HepG2 (cell line): ENCODE measurements at regions not wholly inside any gene's neighbourhood (a gene's known extent, or its start where the extent isn't known, plus 50 kb on each side); places are given as distances from the start of the nearest gene placed in this dataset.

Experiments
- ATAC-seq: fragments of 200-7000 bp; cut with Tn5 transposase; 3 replicates; pipeline ENCODE4 v1.9.1; 2020; ENCODE audit warnings: mild to moderate bottlenecking, moderate library complexity
- BruUV-seq: library from RNA; stranded (reverse); fragments of 400-500 nt; replicated peaks from 2 replicates; lab custom pipeline; 2021; lab: Mats Ljungman, UMichigan
- CTCF ChIA-PET: fragments of 300-600 bp; formaldehyde crosslinking; extraction: SDS; loops from one replicate; lab custom pipeline; 2021; ENCODE audit warnings: low total read pairs, inconsistent platforms, low intra/inter-chr PET ratio; lab: Yijun Ruan, JAX
- POLR2A ChIA-PET: fragments of 350-600 bp; sonication (Branson Sonifier 250); formaldehyde crosslinking; loops from one replicate; lab custom pipeline; 2020; ENCODE audit warnings: antibody characterized with exemption, inconsistent platforms; lab: Yijun Ruan, JAX
- DNase-seq: peaks from one replicate; pipeline ENCODE4 v3.0.0-alpha.2; 2015; ENCODE audit warnings: low spot score
- FAIRE-seq: peaks from 3 replicates; lab custom pipeline; 2011; peaks lifted over from hg19 to GRCh38; lab: Jason Lieb, UNC
- H2AFZ ChIP-seq: one replicate; pipeline ENCODE4 v1.6.1; 2011; ENCODE audit warnings: low read length, inconsistent platforms
- H3K27ac ChIP-seq: fragments of 300-600 bp; 3 replicates; pipeline ENCODE4 v1.8.0; 2011; ENCODE audit warnings: mixed run types, mild to moderate bottlenecking, mixed read lengths, low read length, inconsistent platforms; ENCODE audit not compliant: insufficient read depth; ENCODE audit errors: extremely low read length
- H3K27me3 ChIP-seq, 2 experiments: fragments of 200-600 bp in 1 of 2; 2 replicates in 1 of 2; 3 replicates in 1 of 2; pipeline versions ENCODE4 v1.6.0 to v1.8.0; 2011; ENCODE audit warnings: low read length in 2 of 2, mild to moderate bottlenecking in 2 of 2, moderate library complexity in 2 of 2, inconsistent platforms in 1 of 2; ENCODE audit not compliant: insufficient read depth in 2 of 2, control insufficient read depth in 1 of 2
- H3K36me3 ChIP-seq, 2 experiments: fragments of 200-600 bp in 1 of 2; replicated peaks in 1 of 2; 2 replicates in 1 of 2; 3 replicates in 1 of 2; pipeline versions ENCODE4 v1.5.1 to v1.8.0; 2011; ENCODE audit warnings: low read length in 2 of 2, inconsistent platforms in 1 of 2; ENCODE audit not compliant: insufficient read depth in 2 of 2, control insufficient read depth in 1 of 2
- H3K4me1 ChIP-seq: 2 replicates; pipeline ENCODE4 v1.5.1; 2012; ENCODE audit warnings: low read length, inconsistent platforms; ENCODE audit not compliant: insufficient read depth
- H3K4me2 ChIP-seq: 2 replicates; pipeline ENCODE4 v1.6.0; 2011; ENCODE audit warnings: low read depth, low read length, inconsistent platforms
- H3K4me3 ChIP-seq, 3 experiments: fragments of 200-600 bp in 1 of 3; sonication (generic), shearing (Covaris generic) in 1 of 3; replicated peaks in 1 of 3; 2 replicates each; pipeline ENCODE4 v1.5.1; 2011 to 2016; ENCODE audit warnings: low read length in 3 of 3, inconsistent platforms in 2 of 3, low read depth in 2 of 3, mild to moderate bottlenecking in 2 of 3, control low read depth in 1 of 3, mixed read lengths in 1 of 3; ENCODE audit not compliant: insufficient read depth in 1 of 3
- H3K79me2 ChIP-seq: one replicate; pipeline ENCODE4 v1.6.1; 2011; ENCODE audit warnings: low read length, inconsistent platforms; ENCODE audit not compliant: insufficient read depth
- H3K9ac ChIP-seq: 2 replicates; pipeline ENCODE4 v1.6.0; 2011; ENCODE audit warnings: mild to moderate bottlenecking, low read depth, low read length, inconsistent platforms; ENCODE audit not compliant: insufficient read depth
- H3K9me3 ChIP-seq: 2 replicates; pipeline ENCODE4 v1.5.1; 2012; ENCODE audit warnings: mild to moderate bottlenecking, low read length
- H4K20me1 ChIP-seq: 2 replicates; pipeline ENCODE4 v1.6.0; 2011; ENCODE audit warnings: inconsistent platforms, mild to moderate bottlenecking, low read length, moderate library complexity; ENCODE audit not compliant: insufficient read depth
- ATM ChIP-seq: fragments of 450-650 bp; IDR thresholded peaks from 2 replicates; pipeline ENCODE4 v1.7.1; 2017; ENCODE audit warnings: mild to moderate bottlenecking, borderline replicate concordance
- DNMT3B ChIP-seq: conservative IDR thresholded peaks from 2 replicates; pipeline ENCODE4 v1.6.1; 2016; ENCODE audit warnings: missing biosample characterization, control low read depth
- DR1 ChIP-seq: sonication (generic); formaldehyde crosslinking; IDR thresholded peaks from 2 replicates; pipeline ENCODE4 v1.8.0; 2021; ENCODE audit warnings: mild to moderate bottlenecking, missing genetic modification reagents, inconsistent platforms
- HHEX ChIP-seq: IDR thresholded peaks from 2 replicates; pipeline ENCODE4 v1.6.1; 2016; ENCODE audit warnings: control low read depth
- KAT8 ChIP-seq: IDR thresholded peaks from 2 replicates; pipeline ENCODE4 v1.6.1; 2016; ENCODE audit warnings: missing genetic modification reagents, missing compliant biosample characterization
- MAFF ChIP-seq: IDR thresholded peaks from 2 replicates; pipeline ENCODE4 v1.6.1; 2011; ENCODE audit warnings: low read depth, low read length, improper control_type of control experiment
- NR2F6 ChIP-seq, 2 experiments: IDR thresholded peaks; 2 replicates each; pipeline ENCODE4 v1.6.1; 2016; ENCODE audit warnings: antibody characterized with exemption in 1 of 2, mild to moderate bottlenecking in 1 of 2
- SIX1 ChIP-seq: sonication (generic); formaldehyde crosslinking; IDR thresholded peaks from 2 replicates; pipeline ENCODE4 v1.4.0; 2020; ENCODE audit warnings: missing genetic modification reagents, borderline replicate concordance
- ZBTB38 ChIP-seq: sonication (generic); formaldehyde crosslinking; IDR thresholded peaks from 2 replicates; pipeline ENCODE4 v1.5.1; 2020; ENCODE audit warnings: mild to moderate bottlenecking, missing genetic modification reagents
- ZFP41 ChIP-seq: sonication (generic); formaldehyde crosslinking; IDR thresholded peaks from 2 replicates; pipeline ENCODE4 v1.4.0; 2020; ENCODE audit warnings: mild to moderate bottlenecking, missing genetic modification reagents, borderline replicate concordance
- ZNF296 ChIP-seq: sonication (generic); formaldehyde crosslinking; conservative IDR thresholded peaks from 2 replicates; pipeline ENCODE4 v1.5.0; 2020; ENCODE audit warnings: mild to moderate bottlenecking, missing genetic modification reagents
- ZNF572 ChIP-seq: sonication (generic); formaldehyde crosslinking; IDR thresholded peaks from 2 replicates; pipeline ENCODE4 v1.5.1; 2020; ENCODE audit warnings: mild to moderate bottlenecking, missing genetic modification reagents
- ZNF580 ChIP-seq: IDR thresholded peaks from 2 replicates; pipeline ENCODE4 v1.6.1; 2016; ENCODE audit warnings: low read depth, borderline replicate concordance
- WGBS: methylation state at CpG from one replicate; pipeline ENCODE4 v1.1.6; 2017; ENCODE audit warnings: low lambda C conversion rate; 5-methylcytosine and 5-hydroxymethylcytosine counted together
- in situ Hi-C: cut with HindIII; loops from 2 replicates; pipeline ENCODE4 v1.10.0; 2017; ENCODE audit warnings: low pct_unique_long_range_greater_than_20kb; ENCODE audit not compliant: extremely low pct_ligation_motif_present
- intact Hi-C: fragments of 100-400 bp; cut with micrococcal nuclease; formaldehyde crosslinking; loops from one replicate; pipeline ENCODE4 v1.10.0; 2022; ENCODE audit not compliant: unreplicated experiment
- TF ChIP-seq, protein P1 (sequence below): sonication (generic); formaldehyde crosslinking; IDR thresholded peaks from 2 replicates; pipeline ENCODE4 v1.8.1; 2022; ENCODE audit warnings: low read depth, mild to moderate bottlenecking, missing genetic modification reagents
- TF ChIP-seq, protein P2 (sequence below): sonication (generic); formaldehyde crosslinking; IDR thresholded peaks from 2 replicates; pipeline ENCODE4 v1.8.0; 2022; ENCODE audit warnings: missing genetic modification reagents, mild to moderate bottlenecking, inconsistent platforms, borderline replicate concordance
- TF ChIP-seq, protein P3 (sequence below): sonication (generic); formaldehyde crosslinking; IDR thresholded peaks from 2 replicates; pipeline ENCODE4 v1.8.0; 2022; ENCODE audit warnings: mild to moderate bottlenecking, missing genetic modification reagents; ENCODE audit not compliant: insufficient replicate concordance
- TF ChIP-seq, protein P4 (sequence below): sonication (generic); formaldehyde crosslinking; IDR thresholded peaks from 2 replicates; pipeline ENCODE4 v1.4.0; 2020; ENCODE audit warnings: missing genetic modification reagents, mild to moderate bottlenecking, borderline replicate concordance

DNA sequence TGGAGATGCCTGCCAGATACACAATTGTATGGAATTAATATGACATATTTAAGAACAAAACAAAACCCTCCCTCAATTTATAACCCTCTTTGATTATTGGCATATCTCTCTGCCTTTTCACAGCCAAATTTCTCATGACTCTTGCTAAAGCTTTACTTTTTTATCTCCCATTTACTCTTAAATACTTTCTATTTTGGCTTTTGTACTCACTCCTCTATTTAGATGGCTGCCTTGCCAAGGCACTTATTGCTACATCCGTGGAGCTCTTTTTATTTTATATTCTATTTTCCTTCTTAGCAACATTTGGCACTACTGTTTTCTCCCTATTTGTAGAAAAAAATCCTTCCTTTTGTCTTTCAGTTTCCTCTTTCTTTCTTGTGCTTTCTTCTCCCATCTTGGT is 466.4 kb upstream of the CWC22 start (continued):
- TF ChIP-seq, protein P1, sequence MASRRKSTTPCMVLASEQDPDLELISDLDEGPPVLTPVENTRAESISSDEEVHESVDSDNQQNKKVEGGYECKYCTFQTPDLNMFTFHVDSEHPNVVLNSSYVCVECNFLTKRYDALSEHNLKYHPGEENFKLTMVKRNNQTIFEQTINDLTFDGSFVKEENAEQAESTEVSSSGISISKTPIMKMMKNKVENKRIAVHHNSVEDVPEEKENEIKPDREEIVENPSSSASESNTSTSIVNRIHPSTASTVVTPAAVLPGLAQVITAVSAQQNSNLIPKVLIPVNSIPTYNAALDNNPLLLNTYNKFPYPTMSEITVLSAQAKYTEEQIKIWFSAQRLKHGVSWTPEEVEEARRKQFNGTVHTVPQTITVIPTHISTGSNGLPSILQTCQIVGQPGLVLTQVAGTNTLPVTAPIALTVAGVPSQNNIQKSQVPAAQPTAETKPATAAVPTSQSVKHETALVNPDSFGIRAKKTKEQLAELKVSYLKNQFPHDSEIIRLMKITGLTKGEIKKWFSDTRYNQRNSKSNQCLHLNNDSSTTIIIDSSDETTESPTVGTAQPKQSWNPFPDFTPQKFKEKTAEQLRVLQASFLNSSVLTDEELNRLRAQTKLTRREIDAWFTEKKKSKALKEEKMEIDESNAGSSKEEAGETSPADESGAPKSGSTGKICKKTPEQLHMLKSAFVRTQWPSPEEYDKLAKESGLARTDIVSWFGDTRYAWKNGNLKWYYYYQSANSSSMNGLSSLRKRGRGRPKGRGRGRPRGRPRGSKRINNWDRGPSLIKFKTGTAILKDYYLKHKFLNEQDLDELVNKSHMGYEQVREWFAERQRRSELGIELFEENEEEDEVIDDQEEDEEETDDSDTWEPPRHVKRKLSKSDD, result no peak
- TF ChIP-seq, protein P2, sequence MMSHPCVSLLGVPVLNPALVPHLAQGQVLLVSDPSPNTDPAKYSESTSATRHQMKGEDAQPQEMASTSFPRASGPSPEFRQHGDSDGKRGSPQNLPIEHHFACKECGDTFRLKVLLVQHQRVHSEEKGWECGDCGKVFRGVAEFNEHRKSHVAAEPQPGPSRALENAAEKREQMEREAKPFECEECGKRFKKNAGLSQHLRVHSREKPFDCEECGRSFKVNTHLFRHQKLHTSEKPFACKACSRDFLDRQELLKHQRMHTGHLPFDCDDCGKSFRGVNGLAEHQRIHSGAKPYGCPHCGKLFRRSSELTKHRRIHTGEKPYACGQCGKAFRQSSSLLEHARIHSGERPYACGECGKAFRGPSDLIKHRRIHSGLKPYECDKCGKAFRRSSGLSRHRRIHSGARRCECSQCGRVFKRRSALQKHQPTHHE (CRISPR knock-in tag), result no peak
- TF ChIP-seq KAT8 (CRISPR knock-in tag) (no peak), HHEX (no peak), ZBTB38 (no peak), ZNF580 (CRISPR knock-in tag) (no peak), DR1 (no peak), ZNF296 (CRISPR knock-in tag) (no peak), ZFP41 (no peak), SIX1 (CRISPR knock-in tag) (no peak)
- TF ChIP-seq, all 625 proteins: peak for 0

GRCh38 chr2:180472133-180472532 is 465.0 kb upstream of the CWC22 start:
- H4K20me1 ChIP-seq, result no peaks in the 10 kb centered on the region
- H3K27ac ChIP-seq, result no peak overlapping the region
- in situ Hi-C loops (no loop called here), intact Hi-C loops (no loop called here)
- BruUV-seq, result no TSS peak
- TF ChIP-seq NR2F6 (IDR thresholded peaks at IDR 0.05) (no peak), NR2F6 (CRISPR knock-in tag; IDR thresholded peaks at IDR 0.05) (no peak), DNMT3B (no peak), MAFF (no peak), ATM (no peak), ZNF572 (CRISPR knock-in tag) (no peak)
- TF ChIP-seq, protein P3, sequence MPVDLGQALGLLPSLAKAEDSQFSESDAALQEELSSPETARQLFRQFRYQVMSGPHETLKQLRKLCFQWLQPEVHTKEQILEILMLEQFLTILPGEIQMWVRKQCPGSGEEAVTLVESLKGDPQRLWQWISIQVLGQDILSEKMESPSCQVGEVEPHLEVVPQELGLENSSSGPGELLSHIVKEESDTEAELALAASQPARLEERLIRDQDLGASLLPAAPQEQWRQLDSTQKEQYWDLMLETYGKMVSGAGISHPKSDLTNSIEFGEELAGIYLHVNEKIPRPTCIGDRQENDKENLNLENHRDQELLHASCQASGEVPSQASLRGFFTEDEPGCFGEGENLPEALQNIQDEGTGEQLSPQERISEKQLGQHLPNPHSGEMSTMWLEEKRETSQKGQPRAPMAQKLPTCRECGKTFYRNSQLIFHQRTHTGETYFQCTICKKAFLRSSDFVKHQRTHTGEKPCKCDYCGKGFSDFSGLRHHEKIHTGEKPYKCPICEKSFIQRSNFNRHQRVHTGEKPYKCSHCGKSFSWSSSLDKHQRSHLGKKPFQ, result no peak
- TF ChIP-seq, protein P4, sequence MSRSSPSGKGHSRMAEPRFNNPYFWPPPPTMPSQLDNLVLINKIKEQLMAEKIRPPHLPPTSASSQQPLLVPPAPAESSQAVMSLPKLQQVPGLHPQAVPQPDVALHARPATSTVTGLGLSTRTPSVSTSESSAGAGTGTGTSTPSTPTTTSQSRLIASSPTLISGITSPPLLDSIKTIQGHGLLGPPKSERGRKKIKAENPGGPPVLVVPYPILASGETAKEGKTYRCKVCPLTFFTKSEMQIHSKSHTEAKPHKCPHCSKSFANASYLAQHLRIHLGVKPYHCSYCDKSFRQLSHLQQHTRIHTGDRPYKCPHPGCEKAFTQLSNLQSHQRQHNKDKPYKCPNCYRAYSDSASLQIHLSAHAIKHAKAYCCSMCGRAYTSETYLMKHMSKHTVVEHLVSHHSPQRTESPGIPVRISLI (CRISPR knock-in tag), result no peak
- no peak overlapping the region for H3K9ac ChIP-seq
- ChIA-PET POLR2A (no interaction called here), CTCF (no interaction called here)
- H3K9me3 ChIP-seq, result peaks cover 11% of the 10 kb centered on the region
- no peak for DNase-seq
- H3K27me3 ChIP-seq, result no peaks in the 10 kb centered on the region
- no peak overlapping the region for H2AFZ ChIP-seq
- ATAC-seq, result no peak
- H3K79me2 ChIP-seq, result no peaks in the 10 kb centered on the region
- no peak for FAIRE-seq
- H3K4me2 ChIP-seq, result no peak overlapping the region
- no peaks in the 10 kb centered on the region for H3K4me1 ChIP-seq
- H3K36me3 ChIP-seq, result no peaks in the 10 kb centered on the region
- H3K4me3 ChIP-seq, result no peak overlapping the region
- 0% methylated on average over 1 of the region's 1 CpG for WGBS
